ENCODE measurements at regions not wholly inside any gene's neighbourhood (a gene's known extent, or its start where the extent isn't known, plus 50 kb on each side); places are given as distances from the start of the nearest gene placed in this dataset.

GRCh38 chr5:117144086-117144485, 569.5 kb upstream of the SEMA6A start (continued):
- TF ChIP-seq ZBTB11 (CRISPR knock-in tag; IDR thresholded peaks at IDR 0.05) (no peak), RUNX3 (IDR thresholded peaks at IDR 0.05; ENCODE audit: low read length) (no peak), SRF (IDR thresholded peaks at IDR 0.05; ENCODE audit: low read depth in 2 of 2, low read length in 2 of 2) (no peak)
- TF ChIP-seq, protein P1, sequence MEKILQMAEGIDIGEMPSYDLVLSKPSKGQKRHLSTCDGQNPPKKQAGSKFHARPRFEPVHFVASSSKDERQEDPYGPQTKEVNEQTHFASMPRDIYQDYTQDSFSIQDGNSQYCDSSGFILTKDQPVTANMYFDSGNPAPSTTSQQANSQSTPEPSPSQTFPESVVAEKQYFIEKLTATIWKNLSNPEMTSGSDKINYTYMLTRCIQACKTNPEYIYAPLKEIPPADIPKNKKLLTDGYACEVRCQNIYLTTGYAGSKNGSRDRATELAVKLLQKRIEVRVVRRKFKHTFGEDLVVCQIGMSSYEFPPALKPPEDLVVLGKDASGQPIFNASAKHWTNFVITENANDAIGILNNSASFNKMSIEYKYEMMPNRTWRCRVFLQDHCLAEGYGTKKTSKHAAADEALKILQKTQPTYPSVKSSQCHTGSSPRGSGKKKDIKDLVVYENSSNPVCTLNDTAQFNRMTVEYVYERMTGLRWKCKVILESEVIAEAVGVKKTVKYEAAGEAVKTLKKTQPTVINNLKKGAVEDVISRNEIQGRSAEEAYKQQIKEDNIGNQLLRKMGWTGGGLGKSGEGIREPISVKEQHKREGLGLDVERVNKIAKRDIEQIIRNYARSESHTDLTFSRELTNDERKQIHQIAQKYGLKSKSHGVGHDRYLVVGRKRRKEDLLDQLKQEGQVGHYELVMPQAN (conservative IDR thresholded peaks at IDR 0.05), result no peak

GRCh38 chr5:117143406-117143805, 568.8 kb upstream of the SEMA6A start:
- ChIA-PET CTCF (interaction anchor here (0.6 kb wide), 1 partner anchor 154 kb away, joined by 3 read pairs; no protein-coding TSS in a partner anchor), RAD21 (ENCODE audit: unreplicated experiment) (no interaction called here), POLR2A (no interaction called here), SMC1A (ENCODE audit: uncharacterized antibody, unreplicated experiment) (no interaction called here)
- in situ Hi-C loops (cut with MboI) (no loop called here), intact Hi-C loops (cut with micrococcal nuclease; ENCODE audit: unreplicated experiment) (no loop called here)
- Histone ChIP-seq H3K79me2 (ENCODE audit: control insufficient read depth, insufficient read depth, low read length) (no peaks in the 10 kb centered on the region), H4K20me1 (ENCODE audit: control insufficient read depth, insufficient read depth) (no peaks in the 10 kb centered on the region), H3K9ac (ENCODE audit: control insufficient read depth, insufficient read depth, low read length) (no peak overlapping the region), H3K4me3 (no peak overlapping the region), H3K27me3 (replicated peaks in 1 of 2; ENCODE audit: control insufficient read depth in 2 of 2, insufficient read depth in 2 of 2, low read length in 1 of 2) (no peaks in the 10 kb centered on the region; a peak in 1 of 4 replicates), H3K27ac (ENCODE audit: control insufficient read depth, insufficient read depth) (no peak overlapping the region), H3K36me3 (ENCODE audit: control insufficient read depth in 2 of 2, insufficient read depth in 2 of 2, low read length in 1 of 2) (no peaks in the 10 kb centered on the region), H3K4me2 (ENCODE audit: control insufficient read depth, insufficient read depth) (no peak overlapping the region), H3K9me3 (replicated peaks; ENCODE audit: control insufficient read depth, insufficient read depth, low read length) (no peaks in the 10 kb centered on the region), H2AFZ (ENCODE audit: control insufficient read depth, low read depth, low read length) (no peak overlapping the region), H3K4me1 (ENCODE audit: control insufficient read depth, insufficient read depth, low read length) (no peaks in the 10 kb centered on the region)
- no peak for ATAC-seq
- TF ChIP-seq MEF2B (IDR thresholded peaks at IDR 0.05; ENCODE audit: partially characterized antibody, poor library complexity, severe bottlenecking) (no peak), BCL3 (IDR thresholded peaks at IDR 0.05; ENCODE audit: borderline replicate concordance, insufficient read depth, low read depth, low read length, poor library complexity, severe bottlenecking) (no peak), ATF7 (IDR thresholded peaks at IDR 0.05; ENCODE audit: low read depth) (no peak)
- no peak for FAIRE-seq
- BruUV-seq (replicated peaks), result no TSS peak
- no peak for DNase-seq (ENCODE audit: low read depth, low spot score)

Data from GM12878 (cell line).